ENCODE measurements at regions not wholly inside any gene's neighbourhood (a gene's known extent, or its start where the extent isn't known, plus 50 kb on each side); places are given as distances from the start of the nearest gene placed in this dataset.

GRCh38 chr6:169881976-169882375, 130.6 kb downstream of the ERMARD start:
- no peak for DNase-seq (ENCODE audit: low read depth in 3 of 3, low spot score in 1 of 3)

- DNase-seq (ENCODE audit: low read depth in 3 of 3, low spot score in 1 of 3) = no peak
Observed at GRCh38 chr6:169881398-169881797, 130.0 kb downstream of the ERMARD start.

GRCh38 chr6:169880516-169880915, 129.1 kb downstream of the ERMARD start:
- DNase-seq (ENCODE audit: low read depth in 3 of 3, low spot score in 1 of 3) = no peak

GRCh38 chr6:169869301-169869700, 117.9 kb downstream of the ERMARD start:
- DNase-seq (ENCODE audit: low read depth in 3 of 3, low spot score in 1 of 3) = no peak

GRCh38 chr6:169868458-169868857, 117.0 kb downstream of the ERMARD start:
- DNase-seq (ENCODE audit: low read depth in 3 of 3, low spot score in 1 of 3) = peak; percentile 2 to 3 (median 3)

- DNase-seq (ENCODE audit: low read depth in 3 of 3, low spot score in 1 of 3) = no peak
Observed at GRCh38 chr6:169867751-169868191, 116.3 kb downstream of the ERMARD start.

- DNase-seq (ENCODE audit: low read depth in 3 of 3, low spot score in 1 of 3) = no peak
Observed at GRCh38 chr6:169866668-169867521, 115.5 kb downstream of the ERMARD start.

GRCh38 chr6:169866140-169866534, 114.7 kb downstream of the ERMARD start:
- no peak for DNase-seq (ENCODE audit: low read depth in 3 of 3, low spot score in 1 of 3)

- DNase-seq (ENCODE audit: low read depth in 3 of 3, low spot score in 1 of 3) = no peak
Observed at GRCh38 chr6:169865346-169866139, 114.1 kb downstream of the ERMARD start.

GRCh38 chr6:169864148-169865020, 113.0 kb downstream of the ERMARD start:
- DNase-seq (ENCODE audit: low read depth in 3 of 3, low spot score in 1 of 3) = no peak

GRCh38 chr6:169863710-169864109, 112.3 kb downstream of the ERMARD start:
- DNase-seq (ENCODE audit: low read depth in 3 of 3, low spot score in 1 of 3) = no peak

GRCh38 chr6:169862892-169863525, 111.6 kb downstream of the ERMARD start:
- no peak for DNase-seq (ENCODE audit: low read depth in 3 of 3, low spot score in 1 of 3)

- DNase-seq (ENCODE audit: low read depth in 3 of 3, low spot score in 1 of 3) = no peak
Observed at GRCh38 chr6:169862043-169862891, 110.8 kb downstream of the ERMARD start.

GRCh38 chr6:169861431-169862042, 110.1 kb downstream of the ERMARD start:
- no peak for DNase-seq (ENCODE audit: low read depth in 3 of 3, low spot score in 1 of 3)

- DNase-seq (ENCODE audit: low read depth in 3 of 3, low spot score in 1 of 3) = no peak
Observed at GRCh38 chr6:169859978-169860703, 108.7 kb downstream of the ERMARD start.

- DNase-seq (ENCODE audit: low read depth in 3 of 3, low spot score in 1 of 3) = no peak
Observed at GRCh38 chr6:169859401-169859977, 108.1 kb downstream of the ERMARD start.

- DNase-seq (ENCODE audit: low read depth in 3 of 3, low spot score in 1 of 3) = no peak
Observed at GRCh38 chr6:169858935-169859351, 107.5 kb downstream of the ERMARD start.

- no peak for DNase-seq (ENCODE audit: low read depth in 3 of 3, low spot score in 1 of 3)
Observed at GRCh38 chr6:169858293-169858934, 107.0 kb downstream of the ERMARD start.
